ENCODE measurements at regions not wholly inside any gene's neighbourhood (a gene's known extent, or its start where the extent isn't known, plus 50 kb on each side); places are given as distances from the start of the nearest gene placed in this dataset.

DNA sequence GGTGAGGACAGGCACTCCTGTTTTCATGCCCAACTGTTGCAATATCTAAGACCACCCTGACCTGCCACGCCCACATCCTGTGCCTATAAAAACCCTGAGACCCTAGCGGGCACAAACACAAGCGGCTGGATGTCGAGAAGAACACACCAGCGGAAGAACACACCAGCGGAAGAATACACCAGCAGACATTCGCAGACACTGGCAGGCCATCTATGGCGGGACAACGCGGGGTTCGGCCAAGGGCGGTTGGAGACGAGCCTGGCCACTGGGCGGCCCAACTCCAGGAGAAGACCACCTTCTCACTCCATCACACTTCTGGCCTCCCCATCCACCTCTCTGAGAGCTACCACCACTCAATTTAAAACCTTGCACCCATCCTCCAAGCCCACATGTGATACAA is 361.4 kb downstream of the FAT4 start:
- Mint-ChIP-seq H3K27me3 (ENCODE audit: unreplicated experiment) (peaks cover 2% of the 10 kb centered on the region), H3K4me3 (ENCODE audit: unreplicated experiment) (no peak overlapping the region), H3K4me1 (ENCODE audit: unreplicated experiment) (no peaks in the 10 kb centered on the region), H3K27ac (ENCODE audit: unreplicated experiment) (no peak overlapping the region), H3K9me3 (ENCODE audit: unreplicated experiment) (no peaks in the 10 kb centered on the region), H3K36me3 (ENCODE audit: low read depth, unreplicated experiment) (no peaks in the 10 kb centered on the region)
- no peak for DNase-seq (ENCODE audit: low spot score)
- TF ChIP-seq CTCF (IDR thresholded peaks at IDR 0.05; ENCODE audit: unreplicated experiment), result no peak

GRCh38 chr4:125676583-125676982 is 361.8 kb downstream of the FAT4 start:
- no peaks in the 10 kb centered on the region for H3K9me3 Mint-ChIP-seq (ENCODE audit: unreplicated experiment)
- peaks cover 2% of the 10 kb centered on the region for H3K27me3 Mint-ChIP-seq (ENCODE audit: unreplicated experiment)
- H3K27ac Mint-ChIP-seq (ENCODE audit: unreplicated experiment), result no peak overlapping the region
- H3K4me1 Mint-ChIP-seq (ENCODE audit: unreplicated experiment), result no peaks in the 10 kb centered on the region
- no peaks in the 10 kb centered on the region for H3K36me3 Mint-ChIP-seq (ENCODE audit: low read depth, unreplicated experiment)
- no peak for TF ChIP-seq CTCF (IDR thresholded peaks at IDR 0.05; ENCODE audit: unreplicated experiment)
- DNase-seq (ENCODE audit: low spot score), result no peak
- H3K4me3 Mint-ChIP-seq (ENCODE audit: unreplicated experiment), result no peak overlapping the region

- H3K9me3 Mint-ChIP-seq (ENCODE audit: unreplicated experiment), result no peaks in the 10 kb centered on the region
- peaks cover 2% of the 10 kb centered on the region for H3K27me3 Mint-ChIP-seq (ENCODE audit: unreplicated experiment)
- H3K4me1 Mint-ChIP-seq (ENCODE audit: unreplicated experiment), result no peaks in the 10 kb centered on the region
- H3K36me3 Mint-ChIP-seq (ENCODE audit: low read depth, unreplicated experiment), result no peaks in the 10 kb centered on the region
- no peak for TF ChIP-seq CTCF (IDR thresholded peaks at IDR 0.05; ENCODE audit: unreplicated experiment)
- H3K4me3 Mint-ChIP-seq (ENCODE audit: unreplicated experiment), result no peak overlapping the region
- no peak overlapping the region for H3K27ac Mint-ChIP-seq (ENCODE audit: unreplicated experiment)
- DNase-seq (ENCODE audit: low spot score), result no peak
These were observed 363.0 kb downstream of the FAT4 start for GRCh38 chr4:125677665-125678307.

- H3K27ac Mint-ChIP-seq (ENCODE audit: unreplicated experiment), result no peak overlapping the region
- no peak for DNase-seq (ENCODE audit: low spot score)
- TF ChIP-seq CTCF (IDR thresholded peaks at IDR 0.05; ENCODE audit: unreplicated experiment), result no peak
- H3K27me3 Mint-ChIP-seq (ENCODE audit: unreplicated experiment), result peaks cover 2% of the 10 kb centered on the region
- H3K9me3 Mint-ChIP-seq (ENCODE audit: unreplicated experiment), result no peaks in the 10 kb centered on the region
- no peaks in the 10 kb centered on the region for H3K4me1 Mint-ChIP-seq (ENCODE audit: unreplicated experiment)
- H3K4me3 Mint-ChIP-seq (ENCODE audit: unreplicated experiment), result no peak overlapping the region
- H3K36me3 Mint-ChIP-seq (ENCODE audit: low read depth, unreplicated experiment), result no peaks in the 10 kb centered on the region
These were observed 365.2 kb downstream of the FAT4 start for GRCh38 chr4:125679989-125680388.

- no peak overlapping the region for H3K27ac Mint-ChIP-seq (ENCODE audit: unreplicated experiment)
- H3K36me3 Mint-ChIP-seq (ENCODE audit: low read depth, unreplicated experiment), result no peaks in the 10 kb centered on the region
- no peaks in the 10 kb centered on the region for H3K9me3 Mint-ChIP-seq (ENCODE audit: unreplicated experiment)
- no peak for DNase-seq (ENCODE audit: low spot score)
- peaks cover 2% of the 10 kb centered on the region for H3K27me3 Mint-ChIP-seq (ENCODE audit: unreplicated experiment)
- H3K4me3 Mint-ChIP-seq (ENCODE audit: unreplicated experiment), result no peak overlapping the region
- no peaks in the 10 kb centered on the region for H3K4me1 Mint-ChIP-seq (ENCODE audit: unreplicated experiment)
- no peak for TF ChIP-seq CTCF (IDR thresholded peaks at IDR 0.05; ENCODE audit: unreplicated experiment)
These were observed 366.5 kb downstream of the FAT4 start for GRCh38 chr4:125681240-125681639.
